Right atrium auricular region (tissue), 2 donors: ENCODE measurements at regions not wholly inside any gene's neighbourhood (a gene's known extent, or its start where the extent isn't known, plus 50 kb on each side); places are given as distances from the start of the nearest gene placed in this dataset.

ENCODE experiments used
- DNase-seq: peaks from one replicate; pipeline ENCODE4 v3.0.0-alpha.2; 2019; ENCODE audit warnings: low spot score
- H3K27ac ChIP-seq, 2 donors: fragments of 200-600 bp; sonication (generic); 1 replicate in 1 of 2; 2 replicates in 1 of 2; pipeline ENCODE4 v1.5.1; 2016 to 2019
- H3K27me3 ChIP-seq, 2 donors: fragments of 200-600 bp; sonication (generic); one replicate each; pipeline versions ENCODE4 v1.5.1 to v1.6.0; 2017 to 2019
- H3K36me3 ChIP-seq: fragments of 200-600 bp; sonication (generic); one replicate; pipeline ENCODE4 v1.5.1; 2016
- H3K4me1 ChIP-seq, 2 donors: fragments of 200-600 bp; sonication (generic); one replicate each; pipeline versions ENCODE4 v1.5.1 to v1.6.0; 2017 to 2019
- H3K4me3 ChIP-seq, 2 donors: fragments of 200-600 bp; sonication (generic); 1 replicate in 1 of 2; 2 replicates in 1 of 2; pipeline ENCODE4 v1.5.1; 2017 to 2019; ENCODE audit warnings: mild to moderate bottlenecking in 1 of 2, moderate library complexity in 1 of 2
- H3K9me3 ChIP-seq, 2 donors: fragments of 200-600 bp; sonication (generic); one replicate each; pipeline ENCODE4 v1.5.1; 2019
- CTCF ChIP-seq, 2 donors: fragments of 200-600 bp; sonication (generic); IDR thresholded peaks; one replicate each; pipeline ENCODE4 v1.5.1; 2019; ENCODE audit warnings: antibody characterized with exemption in 2 of 2

GRCh38 chr2:118644190-118644589 lies 203.3 kb downstream of the EN1 start:
- Histone ChIP-seq H3K9me3 (no peaks in the 10 kb centered on the region), H3K36me3 (no peaks in the 10 kb centered on the region), H3K27me3 (no peaks in the 10 kb centered on the region), H3K4me3 (no peak overlapping the region), H3K27ac (no peak overlapping the region), H3K4me1 (no peaks in the 10 kb centered on the region)
- DNase-seq: no peak
- no peak for TF ChIP-seq CTCF (IDR thresholded peaks at IDR 0.05)

- no peaks in the 10 kb centered on the region for H3K27me3 ChIP-seq
- no peak for TF ChIP-seq CTCF (IDR thresholded peaks at IDR 0.05)
- H3K36me3 ChIP-seq: no peaks in the 10 kb centered on the region
- no peaks in the 10 kb centered on the region for H3K9me3 ChIP-seq
- H3K27ac ChIP-seq: no peak overlapping the region
- no peaks in the 10 kb centered on the region for H3K4me1 ChIP-seq
- DNase-seq: no peak
- no peak overlapping the region for H3K4me3 ChIP-seq
These were observed 204.2 kb downstream of the EN1 start for GRCh38 chr2:118643294-118643693.

- no peak for DNase-seq
These were observed 204.9 kb downstream of the EN1 start for GRCh38 chr2:118642501-118642900.

GRCh38 chr2:118641711-118642110 lies 205.7 kb downstream of the EN1 start:
- Histone ChIP-seq H3K27me3 (no peaks in the 10 kb centered on the region), H3K27ac (no peak overlapping the region), H3K9me3 (peaks cover 0 to 12% of the 10 kb centered on the region in 2 donors), H3K36me3 (no peaks in the 10 kb centered on the region), H3K4me1 (no peaks in the 10 kb centered on the region), H3K4me3 (no peak overlapping the region)
- DNase-seq: no peak
- no peak for TF ChIP-seq CTCF (IDR thresholded peaks at IDR 0.05)

More at GRCh38 chr2:118642501-118642900, 204.9 kb downstream of the EN1 start:
- no peak for TF ChIP-seq CTCF (IDR thresholded peaks at IDR 0.05)
- Histone ChIP-seq H3K36me3 (no peaks in the 10 kb centered on the region), H3K27me3 (no peaks in the 10 kb centered on the region), H3K9me3 (peaks cover 0 to 4% of the 10 kb centered on the region in 2 donors), H3K27ac (no peak overlapping the region), H3K4me3 (no peak overlapping the region), H3K4me1 (no peaks in the 10 kb centered on the region)

GRCh38 chr2:118639371-118639770 lies 208.1 kb downstream of the EN1 start:
- DNase-seq: no peak
- Histone ChIP-seq H3K4me1 (no peaks in the 10 kb centered on the region), H3K27me3 (no peaks in the 10 kb centered on the region), H3K27ac (no peak overlapping the region), H3K36me3 (no peaks in the 10 kb centered on the region), H3K9me3 (peaks cover 0 to 13% of the 10 kb centered on the region in 2 donors), H3K4me3 (no peak overlapping the region)
- TF ChIP-seq CTCF (IDR thresholded peaks at IDR 0.05): no peak

GRCh38 chr2:118638453-118638852 lies 209.0 kb downstream of the EN1 start:
- no peak for DNase-seq
- Histone ChIP-seq H3K36me3 (no peaks in the 10 kb centered on the region), H3K4me1 (no peaks in the 10 kb centered on the region), H3K4me3 (no peak overlapping the region), H3K27me3 (no peaks in the 10 kb centered on the region), H3K9me3 (peaks cover 0 to 13% of the 10 kb centered on the region in 2 donors), H3K27ac (no peak overlapping the region)
- TF ChIP-seq CTCF (IDR thresholded peaks at IDR 0.05): no peak
